ENCODE measurements at regions not wholly inside any gene's neighbourhood (a gene's known extent, or its start where the extent isn't known, plus 50 kb on each side); places are given as distances from the start of the nearest gene placed in this dataset.

DNA sequence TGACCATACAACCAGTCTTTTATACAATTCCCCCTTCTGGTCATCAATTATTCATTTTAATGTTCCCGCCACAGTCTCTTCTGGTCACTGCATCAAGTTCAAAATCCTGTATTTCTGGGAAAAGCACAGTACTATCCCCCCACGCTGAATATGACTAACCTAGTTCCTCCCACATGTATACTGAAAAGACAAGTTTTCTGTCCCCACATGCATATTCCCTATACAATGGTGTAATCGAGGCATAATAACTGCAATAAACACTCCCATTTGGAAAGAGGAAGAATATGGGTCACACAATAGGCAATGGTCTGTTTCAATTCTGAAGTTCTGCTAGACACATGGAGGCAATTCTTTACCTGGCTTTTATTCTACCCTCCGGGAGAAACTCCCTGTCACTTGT, 344.9 kb downstream of the EFNA5 start:
- no peak for FAIRE-seq
- peaks cover 18% of the 10 kb centered on the region for H3K4me1 ChIP-seq (ENCODE audit: control insufficient read depth, extremely low read depth, insufficient read depth, low read length)
- H3K27me3 ChIP-seq (ENCODE audit: control insufficient read depth in 2 of 2, insufficient read depth in 2 of 2, low read length in 2 of 2) = no peaks in the 10 kb centered on the region
- dilution Hi-C loops (cut with MboI; ENCODE audit: extremely low pct_ligation_motif_present, low sequenced_read_pairs) = no loop called here
- no TSS peak for BruUV-seq (replicated peaks)
- ChIA-PET CTCF (no interaction called here), POLR2A (no interaction called here)
- H4K20me1 ChIP-seq (replicated peaks; ENCODE audit: control insufficient read depth, extremely low read depth, insufficient read depth, low read length) = no peaks in the 10 kb centered on the region
- H3K4me3 ChIP-seq (replicated peaks in 1 of 3; ENCODE audit: insufficient read depth in 1 of 3, low read depth in 1 of 3, low read length in 3 of 3) = no peak overlapping the region
- H3K4me2 ChIP-seq (ENCODE audit: insufficient read depth, low read length) = no peak overlapping the region
- TF ChIP-seq EZH2 (IDR thresholded peaks at IDR 0.05; ENCODE audit: borderline replicate concordance, low read depth, low read length, severe bottlenecking) (no peak), FOS (IDR thresholded peaks at IDR 0.05; ENCODE audit: borderline replicate concordance, insufficient read depth, low read length) (no peak), POLR2AphosphoS5 (IDR thresholded peaks at IDR 0.05; ENCODE audit: insufficient read depth, low read depth, low read length) (no peak), CTCF (IDR thresholded peaks at IDR 0.05; ENCODE audit: extremely low read depth in 1 of 2, insufficient read depth in 1 of 2, low read depth in 1 of 2, low read length in 2 of 2) (no peak), GATA2 (IDR thresholded peaks at IDR 0.05; ENCODE audit: insufficient read depth, insufficient read length, low read depth, low read length) (no peak), MAX (IDR thresholded peaks at IDR 0.05; ENCODE audit: insufficient read depth, insufficient read length) (no peak), JUN (IDR thresholded peaks at IDR 0.05; ENCODE audit: borderline replicate concordance, insufficient read depth, insufficient read length, low read depth) (no peak), POLR2A (IDR thresholded peaks at IDR 0.05; ENCODE audit: low read depth, low read length) (no peak), MYC (IDR thresholded peaks at IDR 0.05; ENCODE audit: low read depth, low read length) (no peak)
- H3K27ac ChIP-seq (ENCODE audit: insufficient read depth, low read depth, low read length) = no peak overlapping the region
- no peaks in the 10 kb centered on the region for H3K9me3 ChIP-seq (replicated peaks; ENCODE audit: control insufficient read depth, insufficient read depth, low read length)
- peaks cover 3% of the 10 kb centered on the region for H3K9me1 ChIP-seq (replicated peaks; ENCODE audit: control insufficient read depth, extremely low read depth, insufficient read depth, low read length)
- no peak overlapping the region for H3K9ac ChIP-seq (replicated peaks; ENCODE audit: extremely low read depth, insufficient read depth, low read length)
- no peak overlapping the region for H2AFZ ChIP-seq (ENCODE audit: low read depth, low read length)
- DNase-seq (ENCODE audit: low read depth, low spot score) = no peak
- no peaks in the 10 kb centered on the region for H3K79me2 ChIP-seq (ENCODE audit: control insufficient read depth, insufficient read depth, low read length)
- intact Hi-C loops (cut with micrococcal nuclease) = no loop called here
- H3K36me3 ChIP-seq (ENCODE audit: control insufficient read depth in 2 of 2, extremely low read depth in 1 of 2, insufficient read depth in 2 of 2, low read length in 2 of 2) = no peaks in the 10 kb centered on the region

Data from endothelial cell of umbilical vein (primary cell).